Inferior parietal cortex (tissue), 1 donor: ENCODE measurements at regions not wholly inside any gene's neighbourhood (a gene's known extent, or its start where the extent isn't known, plus 50 kb on each side); places are given as distances from the start of the nearest gene placed in this dataset.

Experiments
- DNase-seq: peaks from one replicate; pipeline ENCODE4 v3.0.0-alpha.2; 2016; ENCODE audit errors: extremely low spot score

DNA sequence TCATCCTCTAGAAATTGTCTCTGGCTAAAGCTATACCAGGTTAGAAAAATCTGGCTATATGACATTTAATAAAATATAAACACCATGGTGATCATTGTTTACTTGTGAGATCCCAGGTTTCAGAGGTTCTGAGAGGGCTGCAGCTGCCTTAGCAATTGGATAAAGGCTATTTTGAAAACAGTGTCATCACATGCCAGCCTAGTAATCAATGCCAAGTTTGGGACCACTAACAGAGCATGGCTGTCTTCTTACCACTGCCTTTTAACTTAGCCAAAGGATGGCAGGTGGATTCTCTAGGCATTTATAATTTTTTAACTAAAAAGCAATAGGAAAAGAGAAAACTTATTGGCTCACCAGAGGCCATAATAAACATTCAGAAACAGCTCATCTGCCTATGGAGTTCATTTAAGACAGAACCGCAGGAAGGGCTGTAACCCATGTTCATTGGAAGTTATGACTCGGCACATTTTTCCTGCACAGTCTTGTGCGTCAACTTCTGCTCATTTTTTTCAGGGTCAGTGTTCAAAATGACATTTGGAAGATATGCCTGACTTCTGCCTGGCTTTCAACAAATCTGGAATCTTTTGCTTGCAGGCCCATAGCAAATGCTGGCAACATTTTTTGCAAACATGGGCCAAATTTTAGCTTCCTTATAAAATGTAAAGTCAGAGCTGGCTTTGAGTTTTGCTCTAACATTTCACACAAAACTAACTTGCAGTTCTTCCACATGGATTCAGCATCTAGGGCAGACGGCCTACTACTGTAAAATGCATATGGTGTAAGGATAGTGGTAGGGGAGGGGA lies 476.0 kb upstream of the TBL1XR1 start:
- no peak for DNase-seq

- no peak for DNase-seq
Observed at GRCh38 chr3:177674186-177674585, 476.9 kb upstream of the TBL1XR1 start.

DNA sequence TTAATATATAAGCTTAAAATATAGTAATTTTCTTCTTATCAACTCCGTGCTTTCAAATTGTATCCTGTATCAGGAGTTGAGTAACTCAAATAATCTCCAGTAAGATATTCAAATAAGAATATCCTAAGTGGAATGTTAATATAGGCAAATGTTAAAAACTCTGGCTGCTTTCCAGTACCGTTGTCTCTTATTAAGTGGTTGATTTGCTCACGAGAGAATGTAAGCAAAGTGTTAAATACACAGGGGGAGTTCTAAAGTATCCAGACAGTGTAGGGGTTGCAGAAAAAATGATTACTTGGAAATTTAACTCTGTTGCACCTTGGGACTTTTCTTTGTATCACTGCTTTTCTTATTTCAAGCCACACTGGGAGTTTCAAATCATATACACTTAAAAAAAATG lies 478.9 kb upstream of the TBL1XR1 start:
- DNase-seq = no peak

- DNase-seq = no peak
Observed at GRCh38 chr3:177676947-177677587, 479.8 kb upstream of the TBL1XR1 start.

DNA sequence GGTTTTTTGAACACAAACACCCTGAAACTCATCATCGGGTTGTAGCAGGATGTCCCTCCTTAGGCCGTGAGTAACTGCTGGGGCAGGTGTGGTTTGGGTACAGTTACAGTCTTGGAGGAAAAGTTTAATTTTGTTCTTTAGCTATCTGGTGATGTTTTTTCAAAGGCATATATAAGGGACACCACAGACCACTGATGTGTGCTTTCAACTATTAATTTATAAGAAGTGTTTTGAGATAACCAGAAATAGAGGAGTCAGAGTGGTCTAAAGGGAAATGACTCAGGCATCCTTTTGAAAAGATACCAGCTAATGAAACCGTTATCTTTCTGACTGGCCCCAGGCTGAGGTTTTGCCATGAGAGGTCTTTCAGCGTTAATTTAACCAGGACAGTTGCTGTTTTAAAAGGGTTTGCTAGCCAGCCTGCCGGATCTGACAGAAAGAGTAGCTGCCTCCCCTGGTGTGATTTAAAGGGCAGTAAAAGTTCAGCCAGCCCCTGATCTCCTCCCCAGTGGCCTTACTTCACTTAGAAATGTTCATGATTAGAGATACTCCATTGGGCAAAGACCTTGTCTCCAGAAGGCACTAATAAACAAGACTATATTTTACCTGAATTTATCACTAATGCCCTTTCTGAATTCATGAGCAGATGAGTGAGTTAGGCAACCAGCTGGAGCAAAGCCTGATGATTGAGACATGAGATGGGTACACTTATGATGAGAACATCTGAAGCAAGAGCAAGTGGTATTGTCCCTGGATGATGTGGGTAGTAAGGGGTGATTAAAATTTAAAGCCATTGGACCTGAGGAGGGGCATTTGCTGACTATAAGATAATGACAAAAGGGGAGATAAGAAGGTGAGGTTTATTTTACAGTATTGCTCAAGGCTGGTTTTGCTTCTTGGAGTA lies 482.5 kb upstream of the TBL1XR1 start:
- DNase-seq = no peak

GRCh38 chr3:177680472-177680821 lies 483.2 kb upstream of the TBL1XR1 start:
- DNase-seq = no peak

DNA sequence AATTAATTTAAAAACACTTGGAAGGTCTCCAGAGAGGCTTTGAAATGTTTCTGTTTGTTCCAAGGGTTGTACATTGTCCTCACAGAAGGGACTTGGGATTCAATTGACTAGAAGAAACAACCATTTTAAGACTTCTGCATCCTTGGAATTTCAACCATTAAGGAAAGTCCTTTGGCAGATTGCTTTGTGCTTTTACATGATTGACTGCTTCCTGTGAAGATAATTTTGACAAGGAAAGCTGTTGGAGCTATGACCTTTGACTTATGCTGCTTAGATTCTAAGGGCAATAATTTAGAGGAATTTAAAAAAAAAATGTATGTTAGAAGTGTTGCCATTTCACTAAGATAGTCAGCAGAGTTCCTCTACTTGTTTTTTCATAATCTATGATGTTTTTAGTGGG lies 483.9 kb upstream of the TBL1XR1 start:
- DNase-seq = no peak

GRCh38 chr3:177681852-177682251 lies 484.6 kb upstream of the TBL1XR1 start:
- no peak for DNase-seq

DNA sequence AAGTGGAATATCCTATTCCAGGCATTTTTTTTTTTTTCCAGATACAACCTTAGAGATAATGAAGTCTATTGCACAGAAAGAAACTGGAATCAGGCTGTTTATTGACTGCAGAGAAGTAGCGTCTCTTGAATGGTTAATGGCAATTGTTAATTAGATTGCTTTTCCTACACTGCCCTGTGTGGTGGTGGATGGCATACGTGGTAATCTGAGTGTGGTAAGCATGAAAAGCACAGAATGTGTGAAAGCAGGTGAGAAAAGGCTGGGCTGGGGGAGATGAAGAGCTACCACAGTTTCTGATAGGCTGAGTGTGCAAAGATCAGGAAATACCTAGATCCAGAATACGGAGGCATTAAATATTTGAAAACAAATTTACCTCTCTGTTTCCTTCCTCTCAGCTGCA lies 486.3 kb upstream of the TBL1XR1 start:
- DNase-seq = no peak

GRCh38 chr3:177686671-177687070 lies 489.4 kb upstream of the TBL1XR1 start:
- no peak for DNase-seq

GRCh38 chr3:177687291-177687690 lies 490.0 kb upstream of the TBL1XR1 start:
- no peak for DNase-seq

DNA sequence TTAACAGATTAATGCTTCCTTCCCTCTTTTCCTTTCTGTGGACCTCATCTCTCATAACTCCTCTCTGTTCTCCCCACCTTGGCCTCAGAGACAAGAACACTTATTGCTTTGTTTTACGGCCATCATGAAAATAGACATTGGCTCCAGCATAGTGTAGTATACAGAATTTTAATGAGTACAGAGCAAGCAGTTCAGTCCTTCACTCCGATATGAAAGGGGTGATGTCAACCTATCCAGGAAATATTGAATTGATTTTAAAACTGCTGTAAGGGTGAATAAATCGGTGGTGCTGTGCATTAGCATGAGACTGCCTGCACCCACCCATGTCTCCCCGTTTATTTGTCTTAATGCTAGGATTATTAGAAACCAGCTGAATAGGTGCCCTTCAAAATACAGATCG lies 490.9 kb upstream of the TBL1XR1 start:
- no peak for DNase-seq

GRCh38 chr3:177689077-177689476 lies 491.8 kb upstream of the TBL1XR1 start:
- DNase-seq = no peak

GRCh38 chr3:177689869-177690268 lies 492.6 kb upstream of the TBL1XR1 start:
- no peak for DNase-seq

GRCh38 chr3:177690306-177690705 lies 493.0 kb upstream of the TBL1XR1 start:
- no peak for DNase-seq

DNA sequence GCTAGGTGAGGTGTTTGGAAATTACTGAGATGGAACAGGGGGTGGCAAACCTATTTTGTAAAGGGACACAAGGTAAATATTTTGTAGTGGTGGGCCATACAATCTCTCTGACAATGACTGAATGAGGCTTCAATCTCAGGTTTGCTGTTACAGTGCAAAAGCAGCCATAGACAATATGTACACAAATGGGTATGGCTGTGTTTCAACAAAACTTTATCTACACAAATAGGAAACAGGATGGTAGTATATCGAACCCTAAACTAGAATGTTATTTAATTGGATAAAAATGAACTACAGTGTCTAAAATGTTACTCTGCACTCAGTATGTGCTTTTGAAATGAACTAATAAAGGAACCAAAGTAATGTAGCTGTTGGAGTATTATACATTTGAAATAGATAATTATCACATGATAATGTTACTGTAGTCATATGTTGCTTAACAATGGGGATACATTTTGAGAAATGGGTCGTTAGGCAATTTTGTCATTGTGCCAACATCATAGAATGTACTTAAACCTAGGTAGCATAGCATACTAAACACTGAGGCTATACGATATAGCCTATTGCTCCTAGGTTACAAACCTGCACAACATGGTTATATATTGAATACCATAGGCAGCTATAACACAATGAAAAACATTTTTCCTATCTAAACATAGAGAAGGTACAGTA lies 495.2 kb upstream of the TBL1XR1 start:
- DNase-seq = no peak

DNA sequence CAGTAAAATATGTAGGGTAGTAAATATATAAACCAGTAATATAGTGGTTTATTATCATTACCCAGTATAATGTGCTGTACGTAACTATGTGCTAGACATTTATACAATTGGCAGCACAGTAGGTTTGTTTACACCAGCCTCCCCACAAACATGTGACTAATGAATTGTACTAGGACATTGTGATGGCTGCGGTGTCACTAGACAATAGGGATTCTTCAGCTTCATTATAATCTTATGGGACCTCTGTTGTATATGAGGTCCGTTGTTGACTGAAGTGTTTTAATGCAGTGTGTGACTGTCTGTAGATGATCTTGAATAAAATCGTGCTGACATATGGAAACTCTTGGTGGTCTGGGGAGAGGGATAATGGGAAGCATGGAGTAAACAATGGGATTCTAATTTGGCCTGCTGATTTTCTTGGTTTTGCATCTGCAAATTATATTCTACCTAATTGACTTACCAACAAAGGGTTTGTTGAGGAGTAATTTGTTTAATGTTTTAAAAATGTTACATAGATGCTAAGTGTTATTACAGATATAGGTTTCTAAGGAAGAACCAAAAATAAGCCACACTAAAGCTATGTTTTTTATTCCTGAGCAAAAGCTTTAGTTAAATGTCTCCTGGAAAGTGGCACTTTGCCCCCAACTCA lies 496.5 kb upstream of the TBL1XR1 start:
- DNase-seq = no peak

- DNase-seq = no peak
Observed at GRCh38 chr3:177694316-177694715, 497.0 kb upstream of the TBL1XR1 start.

DNA sequence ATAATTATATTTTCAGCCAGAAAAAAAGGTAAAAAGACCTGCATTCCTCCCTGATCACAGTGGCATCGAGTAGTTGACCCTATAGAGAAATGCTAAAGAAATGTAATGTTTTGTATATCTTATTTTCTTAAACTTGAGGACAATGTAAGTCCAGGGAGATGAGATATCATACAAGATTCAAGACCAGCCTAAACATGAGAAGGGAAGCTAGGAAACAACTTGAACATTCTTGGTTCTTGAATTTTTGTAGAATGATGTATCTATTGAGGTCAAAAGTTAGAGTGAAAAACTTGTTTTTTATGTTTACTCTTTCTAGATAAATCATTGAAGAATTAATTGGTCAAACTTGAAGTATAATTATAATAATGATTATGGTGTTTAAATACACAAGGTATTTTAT lies 497.7 kb upstream of the TBL1XR1 start:
- no peak for DNase-seq

GRCh38 chr3:177700117-177700516 lies 502.8 kb upstream of the TBL1XR1 start:
- DNase-seq = no peak

- DNase-seq = no peak
Observed at GRCh38 chr3:177703788-177704187, 506.5 kb upstream of the TBL1XR1 start.
